Ascending aorta (tissue), 2 donors: ENCODE measurements at regions not wholly inside any gene's neighbourhood (a gene's known extent, or its start where the extent isn't known, plus 50 kb on each side); places are given as distances from the start of the nearest gene placed in this dataset.

Source experiments
- DNase-seq, 2 donors: peaks; one replicate each; pipeline ENCODE4 v3.0.0-alpha.2; 2019; ENCODE audit warnings: low spot score in 2 of 2
- H3K27ac ChIP-seq, 2 donors: fragments of 200-600 bp; sonication (generic); one replicate each; pipeline ENCODE4 v1.5.1; 2016 to 2017; ENCODE audit warnings: mild to moderate bottlenecking in 1 of 2
- H3K27me3 ChIP-seq: fragments of 200-600 bp; sonication (generic); one replicate; pipeline ENCODE4 v1.5.1; 2017
- H3K36me3 ChIP-seq, 2 donors: fragments of 200-600 bp; sonication (generic); one replicate each; pipeline ENCODE4 v1.5.1; 2016
- H3K4me1 ChIP-seq, 2 donors: fragments of 200-600 bp; sonication (generic); one replicate each; pipeline ENCODE4 v1.5.1; 2016 to 2017; ENCODE audit warnings: mild to moderate bottlenecking in 1 of 2
- H3K4me3 ChIP-seq, 2 donors: fragments of 200-600 bp; sonication (generic); one replicate each; pipeline ENCODE4 v1.5.1; 2016 to 2017; ENCODE audit warnings: mild to moderate bottlenecking in 1 of 2
- H3K9me3 ChIP-seq, 2 donors: fragments of 200-600 bp; sonication (generic); one replicate each; pipeline ENCODE4 v1.5.1; 2016
- CTCF ChIP-seq, 3 experiments: fragments of 200-600 bp in 2 of 3; fragments of 450-650 bp in 1 of 3; sonication (generic) in 2 of 3; IDR thresholded peaks; one replicate each; pipeline ENCODE4 v1.5.1; 2016 to 2019; ENCODE audit warnings: antibody characterized with exemption in 3 of 3, mild to moderate bottlenecking in 1 of 3, moderate library complexity in 1 of 3
- intact Hi-C: fragments of 100-400 bp; cut with DNase I; formaldehyde crosslinking; loops from one replicate; pipeline ENCODE4 v1.15.1; 2023

GRCh38 chr9:106668534-106668933 is 194.4 kb upstream of the ZNF462 start:
- intact Hi-C loops, result no loop called here
- Histone ChIP-seq H3K27ac (no peak overlapping the region), H3K4me3 (no peak overlapping the region), H3K9me3 (no peaks in the 10 kb centered on the region), H3K36me3 (no peaks in the 10 kb centered on the region), H3K4me1 (no peaks in the 10 kb centered on the region), H3K27me3 (no peaks in the 10 kb centered on the region)
- no peak for TF ChIP-seq CTCF (IDR thresholded peaks at IDR 0.05)
- no peak for DNase-seq

- no peak overlapping the region for H3K4me3 ChIP-seq
- H3K4me1 ChIP-seq, result no peaks in the 10 kb centered on the region
- TF ChIP-seq CTCF (IDR thresholded peaks at IDR 0.05), result no peak
- DNase-seq, result no peak
- no peaks in the 10 kb centered on the region for H3K36me3 ChIP-seq
- H3K9me3 ChIP-seq, result no peaks in the 10 kb centered on the region
- intact Hi-C loops, result no loop called here
- no peaks in the 10 kb centered on the region for H3K27me3 ChIP-seq
- H3K27ac ChIP-seq, result no peak overlapping the region
Observed at GRCh38 chr9:106669835-106670234, 193.1 kb upstream of the ZNF462 start.

- no peaks in the 10 kb centered on the region for H3K36me3 ChIP-seq
- H3K27ac ChIP-seq, result no peak overlapping the region
- intact Hi-C loops, result no loop called here
- DNase-seq, result no peak
- H3K4me3 ChIP-seq, result no peak overlapping the region
- no peaks in the 10 kb centered on the region for H3K27me3 ChIP-seq
- no peaks in the 10 kb centered on the region for H3K4me1 ChIP-seq
- no peak for TF ChIP-seq CTCF (IDR thresholded peaks at IDR 0.05)
- no peaks in the 10 kb centered on the region for H3K9me3 ChIP-seq
Observed at GRCh38 chr9:106670418-106670817, 192.5 kb upstream of the ZNF462 start.

GRCh38 chr9:106675780-106676179 is 187.2 kb upstream of the ZNF462 start:
- Histone ChIP-seq H3K4me1 (no peaks in the 10 kb centered on the region), H3K27me3 (no peaks in the 10 kb centered on the region), H3K36me3 (no peaks in the 10 kb centered on the region), H3K4me3 (no peak overlapping the region), H3K27ac (no peak overlapping the region), H3K9me3 (no peaks in the 10 kb centered on the region)
- no peak for TF ChIP-seq CTCF (IDR thresholded peaks at IDR 0.05)
- DNase-seq, result no peak
- intact Hi-C loops, result no loop called here

- intact Hi-C loops, result no loop called here
- H3K36me3 ChIP-seq, result no peaks in the 10 kb centered on the region
- no peak overlapping the region for H3K27ac ChIP-seq
- H3K27me3 ChIP-seq, result no peaks in the 10 kb centered on the region
- no peaks in the 10 kb centered on the region for H3K9me3 ChIP-seq
- no peak overlapping the region for H3K4me3 ChIP-seq
- no peak for TF ChIP-seq CTCF (IDR thresholded peaks at IDR 0.05)
- no peak for DNase-seq
- H3K4me1 ChIP-seq, result no peaks in the 10 kb centered on the region
Observed at GRCh38 chr9:106677374-106677773, 185.6 kb upstream of the ZNF462 start.

- H3K27me3 ChIP-seq, result no peaks in the 10 kb centered on the region
- no peaks in the 10 kb centered on the region for H3K36me3 ChIP-seq
Observed at GRCh38 chr9:106677830-106678229, 185.1 kb upstream of the ZNF462 start.

More at GRCh38 chr9:106677830-106678229, 185.1 kb upstream of the ZNF462 start:
- Histone ChIP-seq H3K9me3 (no peaks in the 10 kb centered on the region), H3K27ac (no peak overlapping the region), H3K4me3 (no peak overlapping the region), H3K4me1 (no peaks in the 10 kb centered on the region)
- no peak for TF ChIP-seq CTCF (IDR thresholded peaks at IDR 0.05)
- no peak for DNase-seq
- intact Hi-C loops, result no loop called here
